ENCODE measurements at regions not wholly inside any gene's neighbourhood (a gene's known extent, or its start where the extent isn't known, plus 50 kb on each side); places are given as distances from the start of the nearest gene placed in this dataset.

GRCh38 chr14:55847766-55848165 lies 267.8 kb downstream of the KTN1 start:
- Histone ChIP-seq H4K20me1 (ENCODE audit: low read depth, low read length) (no peaks in the 10 kb centered on the region), H3K27me3 (ENCODE audit: low read length) (no peaks in the 10 kb centered on the region; the same call in 1 of the 2 replicates), H3K27ac (ENCODE audit: low read depth, low read length) (no peak overlapping the region), H3K79me2 (ENCODE audit: insufficient read depth, low read length) (no peaks in the 10 kb centered on the region), H3K36me3 (ENCODE audit: low read length) (no peaks in the 10 kb centered on the region), H3K4me3 (ENCODE audit: insufficient read depth, low read length, poor library complexity, severe bottlenecking) (no peak overlapping the region), H3K9ac (ENCODE audit: low read length) (no peak overlapping the region), H3K4me2 (ENCODE audit: low read depth, low read length, poor library complexity, severe bottlenecking) (no peak overlapping the region), H3F3A (ENCODE audit: insufficient read depth) (no peaks in the 10 kb centered on the region), H3K9me3 (ENCODE audit: insufficient read depth, low read length) (no peaks in the 10 kb centered on the region), H3K9me2 (replicated peaks; ENCODE audit: insufficient read depth, low read length) (no peaks in the 10 kb centered on the region), H2AFZ (ENCODE audit: low read depth, low read length, severe bottlenecking) (no peak overlapping the region)
- TF ChIP-seq CTCF (IDR thresholded peaks at IDR 0.05; ENCODE audit: insufficient read depth, low read length, poor library complexity, severe bottlenecking) = no peak
- no peak for TF ChIP-seq EZH2phosphoT487 (conservative IDR thresholded peaks at IDR 0.05; ENCODE audit: low read length)

- no peak overlapping the region for H2AFZ ChIP-seq (ENCODE audit: low read depth, low read length, severe bottlenecking)
- H3K9ac ChIP-seq (ENCODE audit: low read length) = no peak overlapping the region
- no peak overlapping the region for H3K4me3 ChIP-seq (ENCODE audit: insufficient read depth, low read length, poor library complexity, severe bottlenecking)
- no peak overlapping the region for H3K4me2 ChIP-seq (ENCODE audit: low read depth, low read length, poor library complexity, severe bottlenecking)
- no peaks in the 10 kb centered on the region for H3F3A ChIP-seq (ENCODE audit: insufficient read depth)
- H3K9me2 ChIP-seq (replicated peaks; ENCODE audit: insufficient read depth, low read length) = no peaks in the 10 kb centered on the region
- H3K27ac ChIP-seq (ENCODE audit: low read depth, low read length) = no peak overlapping the region
- H3K36me3 ChIP-seq (ENCODE audit: low read length) = no peaks in the 10 kb centered on the region
- TF ChIP-seq CTCF (IDR thresholded peaks at IDR 0.05; ENCODE audit: insufficient read depth, low read length, poor library complexity, severe bottlenecking) = no peak
- TF ChIP-seq EZH2phosphoT487 (conservative IDR thresholded peaks at IDR 0.05; ENCODE audit: low read length) = no peak
- H3K9me3 ChIP-seq (ENCODE audit: insufficient read depth, low read length) = no peaks in the 10 kb centered on the region
- H4K20me1 ChIP-seq (ENCODE audit: low read depth, low read length) = no peaks in the 10 kb centered on the region
- H3K79me2 ChIP-seq (ENCODE audit: insufficient read depth, low read length) = no peaks in the 10 kb centered on the region
- H3K27me3 ChIP-seq (ENCODE audit: low read length) = no peaks in the 10 kb centered on the region; the same call in 1 of the 2 replicates
These were observed 269.0 kb downstream of the KTN1 start for GRCh38 chr14:55848964-55849363.

DNA sequence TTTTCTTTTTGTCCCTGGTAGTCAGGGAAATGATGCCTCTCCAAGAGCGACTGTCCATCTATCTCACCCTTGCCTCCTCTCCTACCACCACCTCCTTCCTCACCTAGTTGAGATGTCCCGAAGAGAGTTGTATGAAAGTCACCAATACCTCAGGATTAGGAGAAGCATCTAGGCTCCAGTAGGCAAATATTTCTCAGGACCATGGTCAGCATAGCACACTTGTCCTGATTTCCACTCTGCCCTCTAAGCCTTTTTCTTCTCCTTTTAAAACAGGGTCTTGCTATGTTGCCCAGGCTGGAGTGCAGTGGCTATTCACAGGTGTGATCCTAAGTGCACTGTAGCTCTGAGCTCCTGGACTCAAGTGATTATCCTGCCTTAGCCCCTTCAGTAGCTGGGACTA lies 268.4 kb upstream of the PELI2 start:
- Histone ChIP-seq H3K79me2 (ENCODE audit: insufficient read depth, low read length) (no peaks in the 10 kb centered on the region), H3K36me3 (ENCODE audit: low read length) (no peaks in the 10 kb centered on the region), H2AFZ (ENCODE audit: low read depth, low read length, severe bottlenecking) (no peak overlapping the region), H3K27me3 (ENCODE audit: low read length) (no peaks in the 10 kb centered on the region; the same call in 1 of the 2 replicates), H3K4me2 (ENCODE audit: low read depth, low read length, poor library complexity, severe bottlenecking) (no peak overlapping the region), H3K9ac (ENCODE audit: low read length) (no peak overlapping the region), H3K9me2 (replicated peaks; ENCODE audit: insufficient read depth, low read length) (no peaks in the 10 kb centered on the region), H3K27ac (ENCODE audit: low read depth, low read length) (no peak overlapping the region), H3K9me3 (ENCODE audit: insufficient read depth, low read length) (no peaks in the 10 kb centered on the region), H3K4me3 (ENCODE audit: insufficient read depth, low read length, poor library complexity, severe bottlenecking) (no peak overlapping the region), H3F3A (ENCODE audit: insufficient read depth) (no peaks in the 10 kb centered on the region), H4K20me1 (ENCODE audit: low read depth, low read length) (no peaks in the 10 kb centered on the region)
- no peak for TF ChIP-seq CTCF (IDR thresholded peaks at IDR 0.05; ENCODE audit: insufficient read depth, low read length, poor library complexity, severe bottlenecking)
- no peak for TF ChIP-seq EZH2phosphoT487 (conservative IDR thresholded peaks at IDR 0.05; ENCODE audit: low read length)
